BJ (cell line): ENCODE measurements at regions not wholly inside any gene's neighbourhood (a gene's known extent, or its start where the extent isn't known, plus 50 kb on each side); places are given as distances from the start of the nearest gene placed in this dataset.

ENCODE experiments used
- CTCF ChIA-PET: fragments of 350-600 bp; formaldehyde crosslinking; extraction: SDS; loops from one replicate; lab custom pipeline; 2021; ENCODE audit warnings: antibody characterized with exemption, inconsistent platforms; lab: Yijun Ruan, JAX
- POLR2A ChIA-PET: fragments of 300-600 bp; sonication (Branson Sonifier 250); formaldehyde crosslinking; extraction: SDS; loops from one replicate; lab custom pipeline; 2021; ENCODE audit warnings: antibody characterized with exemption; lab: Charles Lee
- DNase-seq: peaks from one replicate; pipeline ENCODE4 v3.0.0-alpha.2; 2011; ENCODE audit warnings: low read depth
- H3K27me3 ChIP-seq: 2 replicates; pipeline ENCODE4 v1.6.0; 2011; ENCODE audit warnings: low read length; ENCODE audit not compliant: control insufficient read depth, insufficient read depth
- H3K36me3 ChIP-seq: 2 replicates; pipeline ENCODE4 v1.5.1; 2011; ENCODE audit warnings: low read length; ENCODE audit not compliant: control insufficient read depth, insufficient read depth
- H3K4me3 ChIP-seq: 2 replicates; pipeline ENCODE4 v1.5.1; 2011; ENCODE audit warnings: low read depth, mild to moderate bottlenecking, control low read depth, low read length
- TF ChIP-seq, protein P1 (sequence below): IDR thresholded peaks from 2 replicates; pipeline ENCODE4 v1.5.1; 2011; ENCODE audit warnings: low read depth, mild to moderate bottlenecking, control low read depth, inconsistent platforms, low read length, moderate library complexity; ENCODE audit not compliant: insufficient read depth

DNA sequence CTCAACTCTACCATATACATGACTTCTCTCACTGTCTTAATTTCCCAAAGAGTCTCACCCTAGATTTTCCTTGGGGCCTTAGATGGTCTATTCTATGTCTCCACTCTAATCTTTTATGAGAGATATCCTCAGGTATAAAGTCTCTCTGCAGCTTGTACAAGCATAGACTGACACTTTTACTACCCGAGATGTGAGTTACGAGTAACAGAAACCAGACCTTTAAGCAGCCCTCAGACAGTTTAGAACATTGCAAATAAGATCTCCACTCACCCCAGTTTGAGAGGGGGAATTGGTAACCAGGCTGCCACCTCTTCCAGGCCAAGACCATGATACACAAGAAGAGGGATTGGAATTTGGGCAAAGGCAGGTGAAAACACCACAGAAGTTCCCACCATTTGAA, 542.5 kb downstream of the TLE4 start:
- ChIA-PET POLR2A (no interaction called here), CTCF (interaction anchor here (0.7 to 1.8 kb wide), 2 partner anchors 8 to 357 kb away, joined by 3 to 5 read pairs; no protein-coding TSS in a partner anchor)
- TF ChIP-seq, protein P1, sequence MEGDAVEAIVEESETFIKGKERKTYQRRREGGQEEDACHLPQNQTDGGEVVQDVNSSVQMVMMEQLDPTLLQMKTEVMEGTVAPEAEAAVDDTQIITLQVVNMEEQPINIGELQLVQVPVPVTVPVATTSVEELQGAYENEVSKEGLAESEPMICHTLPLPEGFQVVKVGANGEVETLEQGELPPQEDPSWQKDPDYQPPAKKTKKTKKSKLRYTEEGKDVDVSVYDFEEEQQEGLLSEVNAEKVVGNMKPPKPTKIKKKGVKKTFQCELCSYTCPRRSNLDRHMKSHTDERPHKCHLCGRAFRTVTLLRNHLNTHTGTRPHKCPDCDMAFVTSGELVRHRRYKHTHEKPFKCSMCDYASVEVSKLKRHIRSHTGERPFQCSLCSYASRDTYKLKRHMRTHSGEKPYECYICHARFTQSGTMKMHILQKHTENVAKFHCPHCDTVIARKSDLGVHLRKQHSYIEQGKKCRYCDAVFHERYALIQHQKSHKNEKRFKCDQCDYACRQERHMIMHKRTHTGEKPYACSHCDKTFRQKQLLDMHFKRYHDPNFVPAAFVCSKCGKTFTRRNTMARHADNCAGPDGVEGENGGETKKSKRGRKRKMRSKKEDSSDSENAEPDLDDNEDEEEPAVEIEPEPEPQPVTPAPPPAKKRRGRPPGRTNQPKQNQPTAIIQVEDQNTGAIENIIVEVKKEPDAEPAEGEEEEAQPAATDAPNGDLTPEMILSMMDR = no peak
- Histone ChIP-seq H3K4me3 (no peak overlapping the region), H3K36me3 (no peaks in the 10 kb centered on the region), H3K27me3 (no peaks in the 10 kb centered on the region)
- DNase-seq = no peak

DNA sequence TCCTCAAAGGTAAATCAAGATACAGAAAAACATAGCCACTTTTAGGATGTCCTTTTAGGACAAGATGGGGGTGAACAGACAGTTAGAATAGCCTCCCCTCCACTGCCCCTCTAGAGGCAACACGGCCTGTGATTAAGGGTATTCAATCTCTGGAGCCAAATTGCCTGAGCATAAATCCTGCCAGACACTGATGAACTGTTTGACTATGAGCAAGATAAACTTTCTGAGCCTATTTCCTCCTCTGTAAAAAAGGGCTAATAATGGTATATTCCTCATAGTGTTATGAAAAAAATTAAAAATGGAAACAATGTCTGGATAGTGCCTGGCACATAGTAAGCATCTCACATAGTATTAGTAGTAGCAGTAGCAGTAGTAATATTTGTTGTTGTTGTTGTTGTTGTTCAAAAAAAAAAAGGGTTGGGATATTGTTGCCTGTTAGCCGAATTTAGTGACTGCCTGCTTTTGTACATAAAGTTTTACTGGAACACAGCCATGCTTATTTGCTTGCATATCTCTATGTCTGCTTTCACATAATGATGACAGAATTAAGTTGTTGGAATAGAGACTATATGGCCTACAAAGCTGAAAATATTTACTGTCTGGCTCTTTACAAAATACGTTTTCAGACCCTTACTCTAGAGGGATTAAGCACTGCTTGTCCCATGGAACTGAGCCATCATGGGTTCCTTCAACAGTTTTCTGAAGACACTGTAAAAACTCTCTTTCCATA, 536.3 kb downstream of the TLE4 start:
- ChIA-PET POLR2A (no interaction called here), CTCF (no interaction called here)
- no peaks in the 10 kb centered on the region for H3K36me3 ChIP-seq
- H3K4me3 ChIP-seq = no peak overlapping the region
- no peak for DNase-seq
- H3K27me3 ChIP-seq = no peaks in the 10 kb centered on the region
- TF ChIP-seq, protein P1 = no peak

DNA sequence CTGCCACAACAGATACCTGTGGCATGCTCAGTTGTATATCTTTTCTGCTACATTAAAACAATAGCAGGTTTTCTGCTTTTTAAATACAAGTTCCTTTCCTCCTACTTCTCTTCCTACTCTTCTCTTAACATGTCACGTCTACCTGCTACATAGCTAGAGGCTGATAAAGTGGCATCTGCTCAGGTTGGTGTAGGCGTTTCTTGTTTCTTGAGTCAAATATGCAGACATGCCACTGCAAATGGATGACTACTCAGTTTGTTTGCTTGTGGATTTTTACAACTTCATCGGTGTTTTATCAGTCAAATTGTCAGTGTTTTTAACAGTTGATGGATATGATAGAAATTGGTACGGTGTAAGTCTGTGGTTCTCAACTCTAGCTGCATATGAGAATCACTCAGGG, 525.7 kb downstream of the TLE4 start:
- Histone ChIP-seq H3K27me3 (no peaks in the 10 kb centered on the region; the same call in 1 of the 2 replicates), H3K36me3 (no peaks in the 10 kb centered on the region), H3K4me3 (no peak overlapping the region)
- ChIA-PET CTCF (interaction anchor here (0.7 kb wide), 1 partner anchor 49 kb away, joined by 3 read pairs; no protein-coding TSS in a partner anchor), POLR2A (no interaction called here)
- no peak for DNase-seq
- TF ChIP-seq, protein P1 = no peak

DNA sequence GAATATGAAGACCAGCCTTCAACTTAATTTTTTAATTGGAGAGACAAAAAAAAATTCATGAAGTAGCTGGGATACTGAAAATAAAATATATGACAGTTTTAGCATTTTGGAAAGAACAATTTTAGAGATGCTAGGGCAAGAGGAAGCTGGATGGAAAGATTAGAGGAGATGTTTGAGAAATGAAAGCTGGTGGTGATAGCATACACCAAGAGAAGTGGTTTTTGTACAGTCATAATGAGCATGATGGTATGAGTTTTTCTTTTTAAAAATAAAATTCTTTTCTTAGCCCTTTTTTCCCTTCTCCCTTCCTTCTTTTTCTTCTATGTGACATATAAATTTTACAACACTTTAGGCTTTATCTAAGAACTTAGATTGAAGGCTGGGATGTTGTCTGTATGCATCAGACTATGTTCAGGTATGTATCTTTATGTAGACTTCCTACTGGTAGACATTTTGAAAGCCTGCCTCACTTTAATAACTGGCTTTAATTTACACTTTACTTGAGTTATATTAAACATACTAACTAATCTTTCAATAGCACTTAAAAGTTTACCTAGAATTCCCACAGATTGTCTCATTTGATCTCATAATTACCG, 522.5 kb downstream of the TLE4 start:
- Histone ChIP-seq H3K27me3 (no peaks in the 10 kb centered on the region; the same call in 1 of the 2 replicates), H3K4me3 (no peak overlapping the region), H3K36me3 (no peaks in the 10 kb centered on the region)
- POLR2A ChIA-PET = no interaction called here
- DNase-seq = no peak
- TF ChIP-seq, protein P1 = no peak
- CTCF ChIA-PET = no interaction called here

DNA sequence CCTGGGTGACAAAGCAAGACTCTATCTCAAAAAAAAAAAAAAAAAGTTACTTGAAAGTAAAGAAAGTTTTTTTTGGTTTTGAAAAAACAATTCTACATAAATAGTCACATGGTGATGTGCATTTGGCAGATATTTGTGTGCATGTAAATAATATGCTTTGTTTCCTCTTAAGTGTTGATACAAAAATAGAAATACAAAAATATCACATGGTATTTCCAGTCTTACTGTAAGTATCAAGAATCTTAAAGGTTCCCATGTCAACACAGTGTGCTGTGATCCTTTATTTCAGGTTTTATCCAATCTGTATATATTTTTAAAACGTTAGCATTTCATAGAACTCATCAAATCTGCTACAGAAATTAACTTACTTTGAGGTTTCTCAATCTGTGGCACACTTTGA, 521.9 kb downstream of the TLE4 start:
- Histone ChIP-seq H3K4me3 (no peak overlapping the region), H3K36me3 (no peaks in the 10 kb centered on the region), H3K27me3 (no peaks in the 10 kb centered on the region; the same call in 1 of the 2 replicates)
- ChIA-PET POLR2A (no interaction called here), CTCF (no interaction called here)
- TF ChIP-seq, protein P1 = no peak
- no peak for DNase-seq
